CD4-positive, alpha-beta T cell (primary cell): ENCODE measurements at regions not wholly inside any gene's neighbourhood (a gene's known extent, or its start where the extent isn't known, plus 50 kb on each side); places are given as distances from the start of the nearest gene placed in this dataset.

Experiments used
- ATAC-seq: fragments of 200-7000 bp; cut with Tn5 transposase; one replicate; pipeline ENCODE4 v1.10.0; 2022; ENCODE audit warnings: mild to moderate bottlenecking; ENCODE audit not compliant: poor library complexity
- CTCF ChIA-PET: fragments of 350-600 bp; sonication (Branson Sonifier 250); formaldehyde crosslinking; loops from one replicate; lab custom pipeline; 2021; ENCODE audit warnings: antibody characterized with exemption, inconsistent platforms; lab: Charles Lee
- POLR2A ChIA-PET: fragments of 350-600 bp; sonication (Branson Sonifier 250); formaldehyde crosslinking; loops from one replicate; lab custom pipeline; 2021; ENCODE audit warnings: antibody characterized with exemption, inconsistent platforms; lab: Charles Lee
- DNase-seq, 14 experiments: peaks; one replicate each; pipeline ENCODE4 v3.0.0-alpha.2; 2013 to 2020; ENCODE audit warnings: mixed read lengths in 2 of 14
- H3K27ac ChIP-seq, 2 donors: one replicate each; pipeline versions ENCODE4 v1.5.1 to v1.7.0; 2013; ENCODE audit warnings: low read length in 2 of 2, low read depth in 1 of 2, mild to moderate bottlenecking in 1 of 2
- H3K27me3 ChIP-seq, 2 experiments: 1 replicate in 1 of 2; 2 replicates in 1 of 2; pipeline versions ENCODE4 v1.6.1 to v1.7.0; 2013; ENCODE audit warnings: low read length in 2 of 2, control low read depth in 1 of 2, mild to moderate bottlenecking in 1 of 2, moderate library complexity in 1 of 2; ENCODE audit not compliant: insufficient read depth in 2 of 2, control insufficient read depth in 1 of 2
- H3K36me3 ChIP-seq: one replicate; pipeline ENCODE4 v1.6.1; 2013; ENCODE audit warnings: low read length, control low read depth; ENCODE audit not compliant: insufficient read depth
- H3K4me1 ChIP-seq: one replicate; pipeline ENCODE4 v1.6.1; 2013; ENCODE audit warnings: low read length, control low read depth; ENCODE audit not compliant: insufficient read depth
- H3K4me3 ChIP-seq: one replicate; pipeline ENCODE4 v1.5.1; 2013; ENCODE audit warnings: mild to moderate bottlenecking, low read length, moderate library complexity
- H3K9me3 ChIP-seq, 2 experiments: 1 replicate in 1 of 2; 2 replicates in 1 of 2; pipeline versions ENCODE4 v1.6.1 to v1.7.0; 2013; ENCODE audit warnings: low read length in 2 of 2, mild to moderate bottlenecking in 2 of 2, control low read depth in 1 of 2, moderate library complexity in 1 of 2; ENCODE audit not compliant: control insufficient read depth in 1 of 2, insufficient read depth in 1 of 2
- H3K27ac Mint-ChIP-seq: one replicate; pipeline ENCODE4 v1.8.0; 2020; ENCODE audit warnings: mixed read lengths
- H3K27me3 Mint-ChIP-seq: one replicate; pipeline ENCODE4 v1.8.0; 2021; ENCODE audit warnings: mixed read lengths
- H3K36me3 Mint-ChIP-seq: one replicate; pipeline ENCODE4 v1.8.0; 2021; ENCODE audit warnings: low read depth, mixed read lengths
- H3K4me1 Mint-ChIP-seq: one replicate; pipeline ENCODE4 v1.8.0; 2021; ENCODE audit warnings: low read depth, mixed read lengths
- H3K4me3 Mint-ChIP-seq: one replicate; pipeline ENCODE4 v1.8.0; 2020; ENCODE audit warnings: mild to moderate bottlenecking, mixed read lengths
- H3K9me3 Mint-ChIP-seq: one replicate; pipeline ENCODE4 v1.8.0; 2020; ENCODE audit warnings: mixed read lengths
- CTCF ChIP-seq: fragments of 200-600 bp; IDR thresholded peaks from one replicate; pipeline ENCODE4 v1.8.0; 2022; ENCODE audit warnings: antibody characterized with exemption, mild to moderate bottlenecking
- intact Hi-C, 2 experiments: fragments of 100-400 bp; cut with DNase I in 1 of 2; cut with micrococcal nuclease in 1 of 2; formaldehyde crosslinking; loops; one replicate each; pipeline versions ENCODE4 v1.15.1 to v1.9.0; 2023 to 2025; cut with DNase I, micrococcal nuclease

GRCh38 chr10:44439239-44439957 is 54.5 kb upstream of the CXCL12 start:
- POLR2A ChIA-PET: no interaction called here
- DNase-seq (peak in 1 of 14 experiments; percentile 7), ATAC-seq (no peak)
- H3K9me3 Mint-ChIP-seq: peaks cover 7% of the 10 kb centered on the region
- H3K36me3 ChIP-seq: no peaks in the 10 kb centered on the region
- H3K27ac Mint-ChIP-seq: no peak overlapping the region
- TF ChIP-seq CTCF: no peak
- H3K4me3 ChIP-seq: no peak overlapping the region
- peaks cover 0 to 43% of the 10 kb centered on the region in 2 experiments for H3K9me3 ChIP-seq
- H3K27me3 ChIP-seq: no peaks in the 10 kb centered on the region
- no peaks in the 10 kb centered on the region for H3K36me3 Mint-ChIP-seq
- no peaks in the 10 kb centered on the region for H3K4me1 ChIP-seq
- CTCF ChIA-PET: no interaction called here
- intact Hi-C loops: no loop called here
- H3K4me3 Mint-ChIP-seq: no peak overlapping the region
- H3K27ac ChIP-seq: no peak overlapping the region
- peaks cover 20% of the 10 kb centered on the region for H3K27me3 Mint-ChIP-seq
- no peaks in the 10 kb centered on the region for H3K4me1 Mint-ChIP-seq

- Mint-ChIP-seq H3K27me3 (peaks cover 20% of the 10 kb centered on the region), H3K27ac (no peak overlapping the region), H3K4me1 (no peaks in the 10 kb centered on the region), H3K4me3 (no peak overlapping the region), H3K36me3 (no peaks in the 10 kb centered on the region), H3K9me3 (peaks cover 7% of the 10 kb centered on the region)
- no peak for TF ChIP-seq CTCF
- POLR2A ChIA-PET: no interaction called here
- CTCF ChIA-PET: no interaction called here
- Histone ChIP-seq H3K27me3 (no peaks in the 10 kb centered on the region), H3K9me3 (peaks cover 2 to 39% of the 10 kb centered on the region in 2 experiments), H3K4me3 (no peak overlapping the region), H3K27ac (no peak overlapping the region), H3K4me1 (no peaks in the 10 kb centered on the region), H3K36me3 (no peaks in the 10 kb centered on the region)
- ATAC-seq: no peak
- intact Hi-C loops: no loop called here
- no peak for DNase-seq
These were observed 55.0 kb upstream of the CXCL12 start for GRCh38 chr10:44439958-44440244.

GRCh38 chr10:44457259-44457658 is 72.4 kb upstream of the CXCL12 start:
- Histone ChIP-seq H3K4me3 (no peak overlapping the region), H3K27ac (no peak overlapping the region), H3K4me1 (no peaks in the 10 kb centered on the region), H3K27me3 (no peaks in the 10 kb centered on the region), H3K36me3 (no peaks in the 10 kb centered on the region), H3K9me3 (peaks cover 0 to 15% of the 10 kb centered on the region in 2 experiments)
- intact Hi-C loops: no loop called here
- H3K27ac Mint-ChIP-seq: no peak overlapping the region
- peaks cover 19% of the 10 kb centered on the region for H3K27me3 Mint-ChIP-seq
- no peaks in the 10 kb centered on the region for H3K4me1 Mint-ChIP-seq
- TF ChIP-seq CTCF: no peak
- POLR2A ChIA-PET: no interaction called here
- H3K36me3 Mint-ChIP-seq: no peaks in the 10 kb centered on the region
- CTCF ChIA-PET: no interaction called here
- no peak for ATAC-seq
- H3K4me3 Mint-ChIP-seq: no peak overlapping the region
- no peaks in the 10 kb centered on the region for H3K9me3 Mint-ChIP-seq
- DNase-seq: no peak
